Hippocampal formation (tissue), 2 donors: ENCODE measurements at regions not wholly inside any gene's neighbourhood (a gene's known extent, or its start where the extent isn't known, plus 50 kb on each side); places are given as distances from the start of the nearest gene placed in this dataset.

Experiments
- DNase-seq, 2 donors: peaks; one replicate each; lab custom pipeline; 2025; lab: John Stamatoyannopoulos, UW

- DNase-seq: no peak
These were observed 201.8 kb downstream of the DRD1 start for GRCh38 chr5:175242207-175242606.

- no peak for DNase-seq
These were observed 205.7 kb downstream of the DRD1 start for GRCh38 chr5:175238326-175238725.

GRCh38 chr5:175236176-175236575 is 207.8 kb downstream of the DRD1 start:
- no peak for DNase-seq

- no peak for DNase-seq
These were observed 208.6 kb downstream of the DRD1 start for GRCh38 chr5:175235251-175235960.

GRCh38 chr5:175230299-175230698 is 213.7 kb downstream of the DRD1 start:
- no peak for DNase-seq

- no peak for DNase-seq
These were observed 217.5 kb downstream of the DRD1 start for GRCh38 chr5:175226506-175226905.

- DNase-seq: no peak
These were observed 220.7 kb downstream of the DRD1 start for GRCh38 chr5:175223291-175223690.

GRCh38 chr5:175222621-175223020 is 221.4 kb downstream of the DRD1 start:
- DNase-seq: no peak

- DNase-seq: no peak
These were observed 223.4 kb downstream of the DRD1 start for GRCh38 chr5:175220549-175220948.

GRCh38 chr5:175219366-175219765 is 224.6 kb downstream of the DRD1 start:
- no peak for DNase-seq

- no peak for DNase-seq
These were observed 227.0 kb downstream of the DRD1 start for GRCh38 chr5:175216991-175217390.

GRCh38 chr5:175215906-175216305 is 228.1 kb downstream of the DRD1 start:
- DNase-seq: no peak

GRCh38 chr5:175214152-175214551 is 229.8 kb downstream of the DRD1 start:
- no peak for DNase-seq

GRCh38 chr5:175211956-175212756 is 231.8 kb downstream of the DRD1 start:
- DNase-seq: no peak

- DNase-seq: no peak
These were observed 236.5 kb downstream of the DRD1 start for GRCh38 chr5:175207321-175208040.

GRCh38 chr5:175206669-175207068 is 237.3 kb downstream of the DRD1 start:
- DNase-seq: no peak

- DNase-seq: no peak
These were observed 241.4 kb downstream of the DRD1 start for GRCh38 chr5:175202463-175203068.

- DNase-seq: no peak
These were observed 242.6 kb downstream of the DRD1 start for GRCh38 chr5:175201393-175201792.

GRCh38 chr5:175195698-175196656 is 248.0 kb downstream of the DRD1 start:
- no peak for DNase-seq

- no peak for DNase-seq
These were observed 262.7 kb downstream of the DRD1 start for GRCh38 chr5:175181331-175181730.

GRCh38 chr5:175170899-175171298 is 273.1 kb downstream of the DRD1 start:
- DNase-seq: no peak
